ENCODE measurements at regions not wholly inside any gene's neighbourhood (a gene's known extent, or its start where the extent isn't known, plus 50 kb on each side); places are given as distances from the start of the nearest gene placed in this dataset.

- peak overlapping the region in 2 of 4 donors; percentile 7 to 72 for H3K27ac ChIP-seq
- no peaks in the 10 kb centered on the region for H3K27me3 ChIP-seq
- no peaks in the 10 kb centered on the region for H3K9me3 ChIP-seq
- no peak overlapping the region for H3K4me3 ChIP-seq
- no peaks in the 10 kb centered on the region for H3K36me3 ChIP-seq
- intact Hi-C loops (cut with DNase I) = loop anchor here (5.0 kb wide), 1 partner anchor 37 kb away; no protein-coding TSS in a partner anchor
- 89 to 93% methylated on average over 22 of the region's 22 CpGs for WGBS, 2 donors
- TF ChIP-seq EP300 (IDR thresholded peaks at IDR 0.05) (no peak), CTCF (IDR thresholded peaks at IDR 0.05) (no peak), POLR2A (IDR thresholded peaks at IDR 0.05) (no peak), POLR2AphosphoS5 (IDR thresholded peaks at IDR 0.05) (no peak)
- DNase-seq = no peak
- H3K4me1 ChIP-seq = peaks cover 0 to 18% (median 11%) of the 10 kb centered on the region in 4 donors
These were observed 196.9 kb downstream of the NRP2 start for GRCh38 chr2:205878999-205879762.

GRCh38 chr2:205877496-205877895 is 195.2 kb downstream of the NRP2 start:
- Histone ChIP-seq H3K27me3 (no peaks in the 10 kb centered on the region), H3K4me3 (no peak overlapping the region), H3K36me3 (no peaks in the 10 kb centered on the region), H3K4me1 (peaks cover 0 to 6% (median under 1%) of the 10 kb centered on the region in 4 donors), H3K27ac (no peak overlapping the region), H3K9me3 (no peaks in the 10 kb centered on the region)
- TF ChIP-seq CTCF (IDR thresholded peaks at IDR 0.05) = no peak
- no peak for TF ChIP-seq POLR2A (IDR thresholded peaks at IDR 0.05)
- no peak for TF ChIP-seq POLR2AphosphoS5 (IDR thresholded peaks at IDR 0.05)
- TF ChIP-seq EP300 (IDR thresholded peaks at IDR 0.05) = no peak
- WGBS, 2 donors = 93 to 95% methylated on average over 3 of the region's 3 CpGs
- intact Hi-C loops (cut with DNase I) = loop anchor here (5.0 kb wide), 1 partner anchor 35 kb away; no protein-coding TSS in a partner anchor
- DNase-seq = no peak

- Histone ChIP-seq H3K9me3 (no peaks in the 10 kb centered on the region), H3K4me3 (no peak overlapping the region), H3K4me1 (peaks cover 0 to 5% (median 0%) of the 10 kb centered on the region in 4 donors), H3K27ac (no peak overlapping the region), H3K27me3 (no peaks in the 10 kb centered on the region), H3K36me3 (no peaks in the 10 kb centered on the region)
- DNase-seq = no peak
- TF ChIP-seq EP300 (IDR thresholded peaks at IDR 0.05) = no peak
- intact Hi-C loops (cut with DNase I) = loop anchor here (5.0 kb wide), 1 partner anchor 34 kb away; no protein-coding TSS in a partner anchor
These were observed 193.8 kb downstream of the NRP2 start for GRCh38 chr2:205876127-205876526.

- no peaks in the 10 kb centered on the region for H3K27me3 ChIP-seq
- intact Hi-C loops (cut with DNase I) = no loop called here
These were observed 190.4 kb downstream of the NRP2 start for GRCh38 chr2:205872716-205873115.

GRCh38 chr2:205869439-205869838 is 187.1 kb downstream of the NRP2 start:
- TF ChIP-seq POLR2A (IDR thresholded peaks at IDR 0.05) = no peak
- no peak for TF ChIP-seq POLR2AphosphoS5 (IDR thresholded peaks at IDR 0.05)
- TF ChIP-seq EP300 (IDR thresholded peaks at IDR 0.05) = no peak
- TF ChIP-seq CTCF (IDR thresholded peaks at IDR 0.05) = no peak
- Histone ChIP-seq H3K4me1 (peaks cover 0 to 24% (median 19%) of the 10 kb centered on the region in 4 donors), H3K27ac (no peak overlapping the region), H3K9me3 (no peaks in the 10 kb centered on the region), H3K27me3 (no peaks in the 10 kb centered on the region), H3K36me3 (no peaks in the 10 kb centered on the region), H3K4me3 (no peak overlapping the region)
- intact Hi-C loops (cut with DNase I) = no loop called here
- DNase-seq = no peak

More at GRCh38 chr2:205872716-205873115, 190.4 kb downstream of the NRP2 start:
- Histone ChIP-seq H3K4me1 (no peaks in the 10 kb centered on the region), H3K9me3 (no peaks in the 10 kb centered on the region), H3K27ac (no peak overlapping the region), H3K4me3 (no peak overlapping the region), H3K36me3 (no peaks in the 10 kb centered on the region)
- DNase-seq = no peak
- no peak for TF ChIP-seq POLR2AphosphoS5 (IDR thresholded peaks at IDR 0.05)
- no peak for TF ChIP-seq CTCF (IDR thresholded peaks at IDR 0.05)
- TF ChIP-seq POLR2A (IDR thresholded peaks at IDR 0.05) = no peak
- TF ChIP-seq EP300 (IDR thresholded peaks at IDR 0.05) = no peak

All from sigmoid colon (tissue), 6 donors.